Liver (tissue), 8 donors: ENCODE measurements at regions not wholly inside any gene's neighbourhood (a gene's known extent, or its start where the extent isn't known, plus 50 kb on each side); places are given as distances from the start of the nearest gene placed in this dataset.

Experiments
- DNase-seq: peaks from one replicate; pipeline ENCODE4 v3.0.0-alpha.2; 2017; ENCODE audit warnings: low spot score
- H3K27ac ChIP-seq, 2 donors: one replicate each; pipeline ENCODE4 v1.7.0; 2013; ENCODE audit warnings: inconsistent platforms in 2 of 2, low read length in 2 of 2, control low read depth in 1 of 2, low read depth in 1 of 2, mild to moderate bottlenecking in 1 of 2
- H3K27me3 ChIP-seq, 4 donors: one replicate each; pipeline versions ENCODE4 v1.6.1 to v1.7.0; 2013; ENCODE audit warnings: low read length in 3 of 4, inconsistent platforms in 1 of 4, mild to moderate bottlenecking in 1 of 4, moderate library complexity in 1 of 4; ENCODE audit not compliant: control insufficient read depth in 4 of 4, insufficient read depth in 4 of 4
- H3K36me3 ChIP-seq, 4 donors: one replicate each; pipeline versions ENCODE4 v1.6.1 to v1.7.0; 2013; ENCODE audit warnings: low read length in 3 of 4, mild to moderate bottlenecking in 3 of 4, low read depth in 1 of 4, moderate library complexity in 1 of 4; ENCODE audit not compliant: control insufficient read depth in 4 of 4, insufficient read depth in 3 of 4
- H3K4me1 ChIP-seq, 4 donors: one replicate each; pipeline versions ENCODE4 v1.6.1 to v1.7.0; 2013; ENCODE audit warnings: low read length in 3 of 4, mild to moderate bottlenecking in 3 of 4, moderate library complexity in 1 of 4; ENCODE audit not compliant: control insufficient read depth in 4 of 4, insufficient read depth in 4 of 4
- H3K4me3 ChIP-seq, 3 donors: one replicate each; pipeline versions ENCODE4 v1.6.1 to v1.7.0; 2013; ENCODE audit warnings: low read length in 3 of 3, control low read depth in 1 of 3, low read depth in 1 of 3, mild to moderate bottlenecking in 1 of 3
- H3K9ac ChIP-seq, 2 donors: one replicate each; pipeline ENCODE4 v1.7.0; 2013; ENCODE audit warnings: low read length in 2 of 2, mild to moderate bottlenecking in 2 of 2, moderate library complexity in 2 of 2, control low read depth in 1 of 2, low read depth in 1 of 2
- H3K9me3 ChIP-seq, 4 donors: one replicate each; pipeline versions ENCODE4 v1.6.1 to v1.7.0; 2013; ENCODE audit warnings: low read length in 3 of 4; ENCODE audit not compliant: control insufficient read depth in 4 of 4
- EGR1 ChIP-seq, 2 donors: IDR thresholded peaks; 2 replicates each; pipeline ENCODE4 v1.6.1; 2016 to 2018; ENCODE audit warnings: antibody characterized with exemption in 2 of 2, low read depth in 2 of 2
- FOXA1 ChIP-seq: IDR thresholded peaks from 2 replicates; pipeline ENCODE4 v1.6.1; 2016; ENCODE audit warnings: antibody characterized with exemption
- FOXA2 ChIP-seq: IDR thresholded peaks from 2 replicates; pipeline ENCODE4 v1.6.1; 2016; ENCODE audit warnings: antibody characterized with exemption
- GABPA ChIP-seq, 2 donors: IDR thresholded peaks in 1 of 2; conservative IDR thresholded peaks in 1 of 2; 2 replicates each; pipeline ENCODE4 v1.6.1; 2016; ENCODE audit warnings: antibody characterized with exemption in 2 of 2, mild to moderate bottlenecking in 1 of 2, moderate library complexity in 1 of 2
- HNF4A ChIP-seq, 2 donors: conservative IDR thresholded peaks; 2 replicates each; pipeline ENCODE4 v1.6.1; 2016; ENCODE audit warnings: antibody characterized with exemption in 2 of 2, mild to moderate bottlenecking in 2 of 2
- HNF4G ChIP-seq: IDR thresholded peaks from 2 replicates; pipeline ENCODE4 v1.6.1; 2016; ENCODE audit warnings: antibody characterized with exemption
- JUND ChIP-seq, 2 donors: IDR thresholded peaks; 2 replicates each; pipeline ENCODE4 v1.6.1; 2016; ENCODE audit warnings: antibody characterized with exemption in 2 of 2
- NR2F2 ChIP-seq: IDR thresholded peaks from 2 replicates; pipeline ENCODE4 v1.6.1; 2016; ENCODE audit warnings: antibody characterized with exemption
- RAD21 ChIP-seq, 2 donors: IDR thresholded peaks; 2 replicates each; pipeline ENCODE4 v1.6.1; 2016; ENCODE audit warnings: antibody characterized with exemption in 2 of 2, mild to moderate bottlenecking in 2 of 2
- RXRA ChIP-seq, 2 donors: IDR thresholded peaks; 2 replicates each; pipeline ENCODE4 v1.6.1; 2017 to 2018; ENCODE audit warnings: antibody characterized with exemption in 2 of 2, mild to moderate bottlenecking in 1 of 2
- SP1 ChIP-seq: IDR thresholded peaks from 2 replicates; pipeline ENCODE4 v1.6.1; 2018; ENCODE audit warnings: antibody characterized with exemption, mild to moderate bottlenecking
- TAF1 ChIP-seq: conservative IDR thresholded peaks from 2 replicates; pipeline ENCODE4 v1.6.1; 2016; ENCODE audit warnings: antibody characterized with exemption, mild to moderate bottlenecking
- YY1 ChIP-seq: IDR thresholded peaks from 2 replicates; pipeline ENCODE4 v1.6.1; 2016; ENCODE audit warnings: antibody characterized with exemption, mild to moderate bottlenecking
- WGBS: extraction: QIAGEN DNeasy Blood & Tissue Kit; methylation state at CpG from one replicate; pipeline ENCODE4 v1.1.7; 2013; 5-methylcytosine and 5-hydroxymethylcytosine counted together
- TF ChIP-seq, protein P1 (sequence below): IDR thresholded peaks from 2 replicates; pipeline ENCODE4 v1.6.1; 2016; ENCODE audit warnings: antibody characterized with exemption
- TF ChIP-seq, protein P2 (sequence below): IDR thresholded peaks from 2 replicates; pipeline ENCODE4 v1.6.1; 2016; ENCODE audit warnings: antibody characterized with exemption
- TF ChIP-seq, protein P3 (sequence below): IDR thresholded peaks from 2 replicates; pipeline ENCODE4 v1.6.1; 2016; ENCODE audit warnings: antibody characterized with exemption, mild to moderate bottlenecking
- TF ChIP-seq, protein P4 (sequence below): IDR thresholded peaks from 2 replicates; pipeline ENCODE4 v1.6.1; 2016; ENCODE audit warnings: antibody characterized with exemption
- TF ChIP-seq, protein P5 (sequence below): fragments of 150-350 bp; IDR thresholded peaks from 2 replicates; pipeline ENCODE4 v1.5.1; 2017; ENCODE audit warnings: improper control_type of control experiment, low read depth, low read length; ENCODE audit not compliant: missing input control
- donor health status: healthy.
- donor health status: healthy.
- donor health status: healthy.
- donor health status: healthy.
- donor health status: healthy.

DNA sequence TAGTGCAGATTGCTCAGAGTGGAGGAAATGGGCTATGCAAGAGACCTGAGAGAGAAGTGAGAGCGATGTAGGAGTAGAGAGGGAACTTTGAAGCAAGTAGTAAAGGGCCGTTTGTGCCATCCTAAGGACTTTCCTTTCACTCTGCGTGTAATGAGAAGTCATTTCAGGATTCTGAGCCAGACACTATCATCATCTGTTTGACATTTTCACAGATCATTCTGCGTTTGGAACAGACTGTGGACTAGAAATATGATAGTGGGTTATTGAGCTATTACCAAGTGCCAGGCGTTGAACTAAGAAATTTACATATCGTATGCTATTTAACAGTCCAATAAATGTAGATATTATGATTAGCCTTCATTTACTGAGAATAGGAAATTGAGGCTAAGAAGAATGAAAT lies 150.0 kb upstream of the ROBO2 start:
- TF ChIP-seq TAF1 (no peak), YY1 (no peak), RAD21 (IDR thresholded peaks at IDR 0.05) (no peak), GABPA (IDR thresholded peaks at IDR 0.05 in 1 of 2, conservative IDR thresholded peaks at IDR 0.05 in 1 of 2) (no peak), SP1 (no peak), EGR1 (IDR thresholded peaks at IDR 0.05; ENCODE audit: low read depth in 2 of 2) (no peak), HNF4G (no peak), NR2F2 (no peak), FOXA2 (no peak)
- TF ChIP-seq, protein P1, sequence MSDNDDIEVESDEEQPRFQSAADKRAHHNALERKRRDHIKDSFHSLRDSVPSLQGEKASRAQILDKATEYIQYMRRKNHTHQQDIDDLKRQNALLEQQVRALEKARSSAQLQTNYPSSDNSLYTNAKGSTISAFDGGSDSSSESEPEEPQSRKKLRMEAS: no peak
- no peak overlapping the region for H3K4me3 ChIP-seq
- 85% methylated on average over 6 of the region's 6 CpGs for WGBS

DNA sequence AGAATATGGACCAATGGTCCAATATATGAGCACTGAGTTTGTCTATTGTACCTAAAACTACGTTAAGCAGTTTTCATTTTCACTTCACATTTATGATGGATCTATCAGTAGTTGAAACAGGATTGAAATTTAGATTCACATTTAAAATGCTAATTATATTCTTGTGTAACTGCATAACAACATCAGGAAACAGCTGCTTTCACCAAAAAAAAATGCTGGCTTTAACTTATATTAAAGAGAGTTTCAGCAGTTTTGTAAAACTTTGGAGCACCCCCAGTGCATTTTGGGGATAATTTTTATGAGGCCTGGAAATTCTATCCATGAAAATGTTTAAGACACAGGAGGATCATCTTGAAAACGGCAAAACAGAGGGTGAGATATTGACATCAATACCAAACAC lies 142.8 kb upstream of the ROBO2 start:
- Histone ChIP-seq H3K4me3 (no peak overlapping the region), H3K27ac (no peak overlapping the region), H3K9me3 (no peaks in the 10 kb centered on the region), H3K36me3 (no peaks in the 10 kb centered on the region), H3K9ac (no peak overlapping the region), H3K27me3 (no peaks in the 10 kb centered on the region), H3K4me1 (no peaks in the 10 kb centered on the region)
- WGBS: 76% methylated on average over 2 of the region's 2 CpGs
- no peak for DNase-seq
- TF ChIP-seq RAD21 (IDR thresholded peaks at IDR 0.05): no peak
- no peak for TF ChIP-seq GABPA (IDR thresholded peaks at IDR 0.05 in 1 of 2, conservative IDR thresholded peaks at IDR 0.05 in 1 of 2)
- TF ChIP-seq, protein P2, sequence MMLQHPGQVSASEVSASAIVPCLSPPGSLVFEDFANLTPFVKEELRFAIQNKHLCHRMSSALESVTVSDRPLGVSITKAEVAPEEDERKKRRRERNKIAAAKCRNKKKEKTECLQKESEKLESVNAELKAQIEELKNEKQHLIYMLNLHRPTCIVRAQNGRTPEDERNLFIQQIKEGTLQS: no peak
- no peak for TF ChIP-seq JUND (IDR thresholded peaks at IDR 0.05)
- no peak for TF ChIP-seq EGR1 (IDR thresholded peaks at IDR 0.05; ENCODE audit: low read depth in 2 of 2)
- no peak for TF ChIP-seq YY1
- TF ChIP-seq, protein P3, sequence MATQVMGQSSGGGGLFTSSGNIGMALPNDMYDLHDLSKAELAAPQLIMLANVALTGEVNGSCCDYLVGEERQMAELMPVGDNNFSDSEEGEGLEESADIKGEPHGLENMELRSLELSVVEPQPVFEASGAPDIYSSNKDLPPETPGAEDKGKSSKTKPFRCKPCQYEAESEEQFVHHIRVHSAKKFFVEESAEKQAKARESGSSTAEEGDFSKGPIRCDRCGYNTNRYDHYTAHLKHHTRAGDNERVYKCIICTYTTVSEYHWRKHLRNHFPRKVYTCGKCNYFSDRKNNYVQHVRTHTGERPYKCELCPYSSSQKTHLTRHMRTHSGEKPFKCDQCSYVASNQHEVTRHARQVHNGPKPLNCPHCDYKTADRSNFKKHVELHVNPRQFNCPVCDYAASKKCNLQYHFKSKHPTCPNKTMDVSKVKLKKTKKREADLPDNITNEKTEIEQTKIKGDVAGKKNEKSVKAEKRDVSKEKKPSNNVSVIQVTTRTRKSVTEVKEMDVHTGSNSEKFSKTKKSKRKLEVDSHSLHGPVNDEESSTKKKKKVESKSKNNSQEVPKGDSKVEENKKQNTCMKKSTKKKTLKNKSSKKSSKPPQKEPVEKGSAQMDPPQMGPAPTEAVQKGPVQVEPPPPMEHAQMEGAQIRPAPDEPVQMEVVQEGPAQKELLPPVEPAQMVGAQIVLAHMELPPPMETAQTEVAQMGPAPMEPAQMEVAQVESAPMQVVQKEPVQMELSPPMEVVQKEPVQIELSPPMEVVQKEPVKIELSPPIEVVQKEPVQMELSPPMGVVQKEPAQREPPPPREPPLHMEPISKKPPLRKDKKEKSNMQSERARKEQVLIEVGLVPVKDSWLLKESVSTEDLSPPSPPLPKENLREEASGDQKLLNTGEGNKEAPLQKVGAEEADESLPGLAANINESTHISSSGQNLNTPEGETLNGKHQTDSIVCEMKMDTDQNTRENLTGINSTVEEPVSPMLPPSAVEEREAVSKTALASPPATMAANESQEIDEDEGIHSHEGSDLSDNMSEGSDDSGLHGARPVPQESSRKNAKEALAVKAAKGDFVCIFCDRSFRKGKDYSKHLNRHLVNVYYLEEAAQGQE: no peak
- TF ChIP-seq, protein P4, sequence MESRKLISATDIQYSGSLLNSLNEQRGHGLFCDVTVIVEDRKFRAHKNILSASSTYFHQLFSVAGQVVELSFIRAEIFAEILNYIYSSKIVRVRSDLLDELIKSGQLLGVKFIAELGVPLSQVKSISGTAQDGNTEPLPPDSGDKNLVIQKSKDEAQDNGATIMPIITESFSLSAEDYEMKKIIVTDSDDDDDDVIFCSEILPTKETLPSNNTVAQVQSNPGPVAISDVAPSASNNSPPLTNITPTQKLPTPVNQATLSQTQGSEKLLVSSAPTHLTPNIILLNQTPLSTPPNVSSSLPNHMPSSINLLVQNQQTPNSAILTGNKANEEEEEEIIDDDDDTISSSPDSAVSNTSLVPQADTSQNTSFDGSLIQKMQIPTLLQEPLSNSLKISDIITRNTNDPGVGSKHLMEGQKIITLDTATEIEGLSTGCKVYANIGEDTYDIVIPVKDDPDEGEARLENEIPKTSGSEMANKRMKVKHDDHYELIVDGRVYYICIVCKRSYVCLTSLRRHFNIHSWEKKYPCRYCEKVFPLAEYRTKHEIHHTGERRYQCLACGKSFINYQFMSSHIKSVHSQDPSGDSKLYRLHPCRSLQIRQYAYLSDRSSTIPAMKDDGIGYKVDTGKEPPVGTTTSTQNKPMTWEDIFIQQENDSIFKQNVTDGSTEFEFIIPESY: no peak
- TF ChIP-seq NR2F2: no peak
- TF ChIP-seq SP1: no peak
- TF ChIP-seq HNF4G: no peak
- no peak for TF ChIP-seq FOXA1
- TF ChIP-seq RXRA (IDR thresholded peaks at IDR 0.05): no peak
- TF ChIP-seq, protein P5, sequence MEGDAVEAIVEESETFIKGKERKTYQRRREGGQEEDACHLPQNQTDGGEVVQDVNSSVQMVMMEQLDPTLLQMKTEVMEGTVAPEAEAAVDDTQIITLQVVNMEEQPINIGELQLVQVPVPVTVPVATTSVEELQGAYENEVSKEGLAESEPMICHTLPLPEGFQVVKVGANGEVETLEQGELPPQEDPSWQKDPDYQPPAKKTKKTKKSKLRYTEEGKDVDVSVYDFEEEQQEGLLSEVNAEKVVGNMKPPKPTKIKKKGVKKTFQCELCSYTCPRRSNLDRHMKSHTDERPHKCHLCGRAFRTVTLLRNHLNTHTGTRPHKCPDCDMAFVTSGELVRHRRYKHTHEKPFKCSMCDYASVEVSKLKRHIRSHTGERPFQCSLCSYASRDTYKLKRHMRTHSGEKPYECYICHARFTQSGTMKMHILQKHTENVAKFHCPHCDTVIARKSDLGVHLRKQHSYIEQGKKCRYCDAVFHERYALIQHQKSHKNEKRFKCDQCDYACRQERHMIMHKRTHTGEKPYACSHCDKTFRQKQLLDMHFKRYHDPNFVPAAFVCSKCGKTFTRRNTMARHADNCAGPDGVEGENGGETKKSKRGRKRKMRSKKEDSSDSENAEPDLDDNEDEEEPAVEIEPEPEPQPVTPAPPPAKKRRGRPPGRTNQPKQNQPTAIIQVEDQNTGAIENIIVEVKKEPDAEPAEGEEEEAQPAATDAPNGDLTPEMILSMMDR: no peak
- TF ChIP-seq HNF4A (conservative IDR thresholded peaks at IDR 0.05): no peak

More for the DNA sequence above, 150.0 kb upstream of the ROBO2 start:
- Histone ChIP-seq H3K27me3 (no peaks in the 10 kb centered on the region), H3K4me1 (peaks cover 3 to 12% (median 8%) of the 10 kb centered on the region in 4 donors), H3K9me3 (no peaks in the 10 kb centered on the region), H3K9ac (no peak overlapping the region), H3K27ac (no peak overlapping the region), H3K36me3 (no peaks in the 10 kb centered on the region)
- no peak for DNase-seq
